Lung microvascular endothelial cell (primary cell): ENCODE measurements at regions not wholly inside any gene's neighbourhood (a gene's known extent, or its start where the extent isn't known, plus 50 kb on each side); places are given as distances from the start of the nearest gene placed in this dataset.
A peak's percentile ranks its signal among the peaks of the same experiment; 100 is the strongest.

ENCODE experiments used
- DNase-seq, 2 donors: peaks; one replicate each; pipeline versions ENCODE4 v3.0.0 to v3.0.0-alpha.2; 2010; ENCODE audit warnings: low read depth in 2 of 2

DNA sequence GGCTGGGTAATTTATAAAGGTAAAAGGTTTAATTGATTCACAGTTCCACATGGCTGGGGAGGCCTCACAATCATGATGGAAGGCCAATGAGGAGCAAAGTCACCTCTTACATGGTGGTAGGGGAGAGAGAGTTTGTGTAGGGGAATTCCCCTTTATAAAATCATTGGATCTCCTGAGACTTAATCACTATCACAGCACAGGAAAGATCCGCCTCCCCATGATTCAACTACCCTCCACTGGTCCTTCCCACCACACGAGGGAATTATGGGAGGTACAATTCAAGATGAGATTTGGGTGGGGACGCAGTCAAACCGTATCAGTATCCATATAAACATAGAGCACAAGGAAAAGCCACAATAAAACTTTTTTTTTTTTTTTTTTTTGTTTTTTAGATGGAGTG is 172.6 kb upstream of the PIEZO2 start:
- DNase-seq = no peak

GRCh38 chr18:11320986-11321385 is 171.6 kb upstream of the PIEZO2 start:
- DNase-seq = no peak

GRCh38 chr18:11316546-11316945 is 167.2 kb upstream of the PIEZO2 start:
- DNase-seq = no peak

- DNase-seq = peak; percentile 37 to 69
Measured at GRCh38 chr18:11310476-11311086, 161.2 kb upstream of the PIEZO2 start.

- DNase-seq = peak in 1 of 2 donors; percentile 47
Measured at GRCh38 chr18:11309172-11309571, 159.8 kb upstream of the PIEZO2 start.

GRCh38 chr18:11308499-11308898 is 159.1 kb upstream of the PIEZO2 start:
- no peak for DNase-seq

DNA sequence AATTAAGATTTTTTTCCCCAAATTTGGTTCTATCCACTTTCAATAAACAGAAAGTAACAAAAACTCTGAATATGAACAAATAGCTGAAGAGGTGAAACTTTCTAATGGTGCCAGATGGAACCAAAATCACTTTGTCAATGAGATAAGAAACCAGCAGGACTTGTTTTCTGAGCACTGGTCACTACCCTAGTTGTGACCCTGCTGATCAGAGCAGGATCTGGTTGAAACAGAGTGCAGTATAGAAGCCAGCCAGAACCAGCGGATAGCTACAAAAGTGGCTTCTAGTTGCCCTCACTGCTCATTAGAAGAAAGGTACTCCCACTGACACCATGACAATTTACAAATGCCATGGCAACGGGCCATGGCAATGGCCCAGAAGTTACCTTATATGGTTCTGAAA is 158.3 kb upstream of the PIEZO2 start:
- DNase-seq = no peak

DNA sequence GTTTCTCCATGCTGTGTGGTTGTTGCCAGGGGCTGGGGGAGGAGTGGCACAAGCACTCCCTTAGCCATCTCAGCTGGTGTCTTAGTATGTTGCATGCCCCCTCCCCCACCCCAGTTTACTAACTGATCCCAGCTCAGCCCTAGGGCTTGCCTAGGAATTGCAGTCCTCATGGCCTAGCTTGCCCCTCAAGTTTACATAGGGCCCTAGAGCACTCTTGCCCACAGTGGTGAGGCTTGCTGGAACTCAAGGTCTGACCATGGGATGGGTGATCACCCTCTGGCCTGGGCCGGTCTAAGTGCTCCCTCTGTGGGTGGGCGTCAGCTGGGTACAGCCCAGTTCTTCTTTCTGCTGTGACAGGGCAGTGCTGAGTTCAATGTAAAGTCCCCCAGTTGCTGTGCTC is 156.1 kb upstream of the PIEZO2 start:
- peak in 1 of 2 donors; percentile 4 for DNase-seq

- DNase-seq = no peak
Measured at GRCh38 chr18:11304928-11305327, 155.6 kb upstream of the PIEZO2 start.

DNA sequence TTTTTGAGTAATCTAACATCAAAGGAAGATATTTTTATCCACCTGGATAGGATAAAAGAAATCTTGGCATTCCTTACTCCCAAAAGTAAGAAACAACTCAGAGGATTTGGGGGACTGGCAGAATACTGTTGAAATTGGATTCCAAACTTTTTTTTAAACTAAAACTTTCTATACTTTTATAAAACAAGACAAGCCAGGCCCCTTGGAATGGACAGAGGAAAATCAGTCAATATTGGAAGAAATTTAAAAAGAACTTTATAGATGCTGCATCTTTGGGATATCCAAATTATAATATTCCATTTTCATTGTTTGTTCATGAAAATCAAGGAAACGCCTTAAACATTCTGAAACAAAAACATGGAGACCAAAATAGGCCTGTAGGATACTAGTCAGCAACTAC is 147.6 kb upstream of the PIEZO2 start:
- no peak for DNase-seq

DNA sequence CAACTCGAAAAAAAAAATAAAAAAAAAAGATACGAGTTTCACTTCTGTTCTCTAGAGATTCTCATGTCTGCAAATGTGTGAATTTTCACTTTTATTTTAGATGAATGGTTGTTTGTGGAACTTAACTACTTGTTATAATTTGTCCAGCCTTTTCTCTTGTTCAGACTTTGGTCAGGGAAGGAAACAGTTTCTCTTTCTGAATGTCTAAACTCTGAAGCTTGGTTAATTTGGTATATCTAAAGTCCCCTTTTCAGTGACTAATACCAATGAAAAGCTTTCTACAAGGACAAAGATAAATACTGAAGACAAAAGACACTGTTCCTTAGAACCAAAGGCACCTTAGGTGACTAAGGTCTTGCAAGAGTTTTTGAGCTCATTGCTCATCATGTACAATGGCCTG is 144.4 kb upstream of the PIEZO2 start:
- no peak for DNase-seq

DNA sequence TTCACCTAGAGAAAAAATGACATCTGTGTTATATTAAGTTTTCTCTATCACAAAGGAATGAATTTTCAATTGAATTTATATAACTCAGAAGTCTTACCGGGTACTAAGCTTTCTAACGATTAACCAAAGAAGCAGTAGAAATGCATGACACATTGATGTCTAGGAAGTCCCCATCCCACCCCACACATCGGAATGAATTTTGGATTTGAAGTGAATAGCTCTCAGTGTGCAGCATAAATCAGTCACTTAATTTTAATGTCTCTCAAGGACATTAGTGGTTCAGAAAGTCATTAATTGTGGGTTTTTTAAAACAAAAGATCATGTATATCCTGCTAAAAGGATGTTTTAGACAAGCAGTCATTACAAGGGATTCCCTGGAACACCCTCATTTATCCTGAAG is 141.4 kb upstream of the PIEZO2 start:
- DNase-seq = no peak

DNA sequence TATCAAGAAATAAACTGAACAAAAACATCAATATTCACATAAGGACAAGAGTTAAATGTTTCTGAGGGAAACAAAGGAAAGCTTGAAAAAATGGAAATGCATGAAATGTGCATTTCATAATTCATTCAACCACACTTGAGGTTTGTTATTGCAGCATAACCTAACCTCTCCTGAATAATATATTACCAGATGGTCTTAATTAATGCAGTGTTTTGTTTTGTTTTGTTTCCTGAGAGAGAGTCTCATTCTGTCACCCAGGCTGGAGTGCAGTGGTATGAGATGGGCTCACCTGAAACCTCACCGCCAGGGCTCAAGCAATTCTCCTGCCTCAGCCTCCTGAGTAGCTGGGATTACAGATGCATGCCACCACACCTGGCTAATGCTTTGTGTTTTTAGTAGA is 139.9 kb upstream of the PIEZO2 start:
- no peak for DNase-seq

DNA sequence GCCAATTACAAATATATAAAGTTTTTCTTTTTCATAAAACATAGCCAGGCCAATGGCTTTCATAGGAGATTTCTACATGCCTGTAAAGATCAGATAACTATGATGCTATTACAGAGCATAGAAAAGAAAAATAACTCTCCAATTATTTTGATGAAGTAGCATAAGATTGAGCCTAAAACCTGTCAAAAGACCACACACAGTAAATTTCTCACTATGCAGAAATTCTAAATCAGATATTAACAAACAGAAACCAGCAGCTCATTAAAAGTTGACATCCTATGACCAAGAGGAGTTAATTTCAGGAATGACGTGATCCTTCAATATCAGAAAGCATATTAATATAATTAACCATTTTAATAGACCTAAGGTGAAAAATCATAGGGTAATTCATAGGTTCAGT is 139.0 kb upstream of the PIEZO2 start:
- no peak for DNase-seq

DNA sequence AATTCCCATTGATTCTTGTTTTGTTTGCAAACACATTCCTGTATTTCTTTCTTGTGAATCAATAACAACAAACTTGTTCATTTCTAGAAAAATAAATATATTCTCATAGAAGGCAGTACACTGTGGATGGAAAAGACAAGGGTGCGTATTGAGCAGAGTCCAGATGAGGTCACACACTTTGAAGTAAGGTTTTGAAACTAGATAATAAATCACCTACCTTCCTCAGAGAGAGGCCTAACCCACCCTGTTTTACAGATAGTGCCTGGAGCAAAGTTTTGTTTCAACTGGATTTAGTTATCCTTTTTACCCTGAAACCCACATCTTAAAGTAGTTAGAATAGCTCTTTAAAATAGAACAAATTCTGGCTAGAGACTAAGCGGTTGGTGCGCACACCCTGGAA is 137.1 kb upstream of the PIEZO2 start:
- no peak for DNase-seq

GRCh38 chr18:11284811-11285210 is 135.4 kb upstream of the PIEZO2 start:
- no peak for DNase-seq

DNA sequence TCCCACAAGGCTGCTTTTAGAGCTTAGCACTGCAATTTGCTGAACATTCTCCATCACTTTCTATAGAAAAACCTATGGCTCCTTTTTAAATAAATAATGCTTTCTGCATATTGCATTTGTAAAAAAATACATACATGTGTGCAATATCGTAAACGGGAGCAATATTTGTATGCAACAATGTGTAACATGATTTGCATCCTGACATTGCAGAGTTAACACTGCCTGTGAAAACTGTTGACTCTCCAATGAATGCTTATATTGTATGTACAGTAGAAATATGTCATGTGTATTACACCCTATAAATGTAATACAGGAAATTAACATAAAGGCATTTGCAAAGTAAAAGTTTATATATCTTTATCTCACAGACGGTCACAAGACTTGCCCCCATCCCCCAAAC is 135.0 kb upstream of the PIEZO2 start:
- no peak for DNase-seq

GRCh38 chr18:11283479-11284161 is 134.3 kb upstream of the PIEZO2 start:
- DNase-seq = peak in 1 of 2 donors; percentile 9

GRCh38 chr18:11279461-11279860 is 130.1 kb upstream of the PIEZO2 start:
- DNase-seq = no peak

DNA sequence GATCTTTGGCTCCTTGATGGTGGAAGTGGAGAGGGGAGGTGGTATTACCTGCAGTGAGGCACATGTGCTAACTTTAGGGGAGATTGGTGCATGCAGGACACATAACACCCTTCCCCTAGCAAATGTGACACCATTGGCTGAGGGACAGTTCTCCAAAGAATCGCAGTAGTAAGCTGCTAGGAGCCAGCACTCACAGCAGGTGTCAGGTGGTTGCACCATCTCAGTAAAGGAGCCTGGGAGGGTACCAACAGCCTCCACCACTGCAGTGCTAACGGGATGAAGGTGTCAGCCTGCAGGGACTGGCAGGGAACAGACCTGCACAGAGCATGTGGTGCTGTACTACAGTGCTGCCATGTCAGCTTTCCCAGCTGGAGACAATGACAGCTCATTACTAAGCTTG is 127.3 kb upstream of the PIEZO2 start:
- DNase-seq = no peak

DNA sequence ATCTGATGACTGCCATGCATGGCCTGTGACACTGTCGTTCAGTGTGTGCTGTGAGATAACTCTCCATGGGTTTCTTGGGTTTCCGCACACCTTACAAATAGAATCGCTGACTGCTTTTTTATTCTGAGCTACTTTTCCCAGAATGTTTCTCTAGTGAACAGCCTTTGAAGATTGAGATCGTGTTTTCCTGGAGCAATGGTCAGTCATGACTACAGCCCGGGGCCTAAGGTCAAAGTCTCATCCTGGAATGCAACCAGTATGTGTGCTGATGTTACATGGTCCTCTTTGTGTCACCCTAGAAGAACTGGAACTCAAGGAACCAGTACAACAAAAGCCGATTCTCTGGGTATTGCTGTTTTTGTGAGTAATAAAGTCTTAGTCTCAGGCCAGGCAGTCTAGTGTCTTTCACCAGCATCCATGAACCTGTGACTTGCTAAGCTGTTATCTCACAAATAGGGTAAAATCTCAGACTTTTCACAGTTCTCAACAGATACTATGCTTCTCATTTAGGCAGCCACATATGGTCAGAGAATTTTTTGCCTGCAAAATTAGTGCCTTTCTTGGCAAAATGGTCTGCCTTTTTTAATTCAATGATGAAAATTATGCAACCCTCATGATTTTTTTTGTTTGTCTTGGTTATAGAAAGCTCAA is 124.9 kb upstream of the PIEZO2 start:
- DNase-seq = no peak

- peak in 1 of 2 donors; percentile 16 for DNase-seq
Measured at GRCh38 chr18:11272516-11272915, 123.1 kb upstream of the PIEZO2 start.

GRCh38 chr18:11271954-11272353 is 122.6 kb upstream of the PIEZO2 start:
- DNase-seq = no peak
